RKO (cell line): ENCODE measurements at regions not wholly inside any gene's neighbourhood (a gene's known extent, or its start where the extent isn't known, plus 50 kb on each side); places are given as distances from the start of the nearest gene placed in this dataset.
"Not testable (repeated sequence)": the region's sequence is repeated elsewhere in the genome, so short reads cannot be mapped to it uniquely, and the experiment has no call there.

Experiments used
- DNase-seq: peaks from one replicate; pipeline ENCODE4 v3.0.0-alpha.2; 2016; ENCODE audit warnings: low spot score

GRCh38 chr14:35174342-35174741 is 52.0 kb downstream of the PRORP start:
- DNase-seq: no peak

GRCh38 chr14:35180179-35180578 is 57.8 kb downstream of the PRORP start:
- DNase-seq: no peak

- DNase-seq: not testable (repeated sequence)
These were observed 62.5 kb downstream of the PRORP start for GRCh38 chr14:35184891-35185290.

- DNase-seq: no peak
These were observed 67.1 kb downstream of the PRORP start for GRCh38 chr14:35189422-35189821.

GRCh38 chr14:35193161-35193560 is 70.8 kb downstream of the PRORP start:
- DNase-seq: no peak

- DNase-seq: not testable (repeated sequence)
These were observed 71.8 kb downstream of the PRORP start for GRCh38 chr14:35194183-35194582.

GRCh38 chr14:35196571-35196970 is 74.2 kb downstream of the PRORP start:
- no peak for DNase-seq

- DNase-seq: peak; percentile 27
These were observed 74.7 kb downstream of the PRORP start for GRCh38 chr14:35197015-35197414.

GRCh38 chr14:35201066-35201465 is 78.7 kb downstream of the PRORP start:
- no peak for DNase-seq

GRCh38 chr14:35202195-35202594 is 79.8 kb downstream of the PRORP start:
- no peak for DNase-seq

- no peak for DNase-seq
These were observed 83.4 kb downstream of the PRORP start for GRCh38 chr14:35205737-35206136.

GRCh38 chr14:35211067-35211466 is 81.1 kb upstream of the PSMA6 start:
- no peak for DNase-seq

GRCh38 chr14:35212471-35213142 is 79.6 kb upstream of the PSMA6 start:
- no peak for DNase-seq

GRCh38 chr14:35213143-35213788 is 78.9 kb upstream of the PSMA6 start:
- no peak for DNase-seq

GRCh38 chr14:35213869-35214387 is 78.3 kb upstream of the PSMA6 start:
- DNase-seq: peak; percentile 32

GRCh38 chr14:35214402-35214801 is 77.8 kb upstream of the PSMA6 start:
- DNase-seq: not testable (repeated sequence)

- peak; percentile 54 for DNase-seq
These were observed 76.9 kb upstream of the PSMA6 start for GRCh38 chr14:35215110-35215813.

GRCh38 chr14:35218176-35218575 is 74.0 kb upstream of the PSMA6 start:
- not testable (repeated sequence) for DNase-seq

- DNase-seq: no peak
These were observed 73.2 kb upstream of the PSMA6 start for GRCh38 chr14:35218963-35219362.

GRCh38 chr14:35220027-35220676 is 72.0 kb upstream of the PSMA6 start:
- DNase-seq: no peak

- DNase-seq: no peak
These were observed 71.3 kb upstream of the PSMA6 start for GRCh38 chr14:35220920-35221319.

GRCh38 chr14:35221462-35221861 is 70.7 kb upstream of the PSMA6 start:
- DNase-seq: no peak
